ENCODE measurements at regions not wholly inside any gene's neighbourhood (a gene's known extent, or its start where the extent isn't known, plus 50 kb on each side); places are given as distances from the start of the nearest gene placed in this dataset.

GRCh38 chr10:7027913-7028808 is 382.7 kb downstream of the SFMBT2 start:
- DNase-seq (ENCODE audit: low read depth in 2 of 2), result no peak

- no peak for DNase-seq (ENCODE audit: low read depth in 2 of 2)
These were observed 383.5 kb downstream of the SFMBT2 start for GRCh38 chr10:7027237-7027912.

- no peak for DNase-seq (ENCODE audit: low read depth in 2 of 2)
These were observed 384.0 kb downstream of the SFMBT2 start for GRCh38 chr10:7026818-7027217.

- no peak for DNase-seq (ENCODE audit: low read depth in 2 of 2)
These were observed 385.5 kb downstream of the SFMBT2 start for GRCh38 chr10:7025296-7025695.

- no peak for DNase-seq (ENCODE audit: low read depth in 2 of 2)
These were observed 395.4 kb downstream of the SFMBT2 start for GRCh38 chr10:7015457-7015856.

GRCh38 chr10:7014721-7015120 is 396.1 kb downstream of the SFMBT2 start:
- no peak for DNase-seq (ENCODE audit: low read depth in 2 of 2)

- no peak for DNase-seq (ENCODE audit: low read depth in 2 of 2)
These were observed 398.8 kb downstream of the SFMBT2 start for GRCh38 chr10:7011994-7012393.

- DNase-seq (ENCODE audit: low read depth in 2 of 2), result no peak
These were observed 402.2 kb downstream of the SFMBT2 start for GRCh38 chr10:7008645-7009044.

- no peak for DNase-seq (ENCODE audit: low read depth in 2 of 2)
These were observed 403.1 kb downstream of the SFMBT2 start for GRCh38 chr10:7007600-7008190.

GRCh38 chr10:7006566-7006965 is 404.3 kb downstream of the SFMBT2 start:
- DNase-seq (ENCODE audit: low read depth in 2 of 2), result no peak

GRCh38 chr10:7003831-7004395 is 406.9 kb downstream of the SFMBT2 start:
- no peak for DNase-seq (ENCODE audit: low read depth in 2 of 2)

- no peak for DNase-seq (ENCODE audit: low read depth in 2 of 2)
These were observed 410.8 kb downstream of the SFMBT2 start for GRCh38 chr10:7000061-7000460.

GRCh38 chr10:6999232-6999925 is 411.5 kb downstream of the SFMBT2 start:
- no peak for DNase-seq (ENCODE audit: low read depth in 2 of 2)

GRCh38 chr10:6997509-6997908 is 413.3 kb downstream of the SFMBT2 start:
- no peak for DNase-seq (ENCODE audit: low read depth in 2 of 2)

GRCh38 chr10:6996431-6996830 is 414.4 kb downstream of the SFMBT2 start:
- DNase-seq (ENCODE audit: low read depth in 2 of 2), result no peak

- DNase-seq (ENCODE audit: low read depth in 2 of 2), result no peak
These were observed 415.0 kb downstream of the SFMBT2 start for GRCh38 chr10:6995831-6996230.

GRCh38 chr10:6995341-6995740 is 415.3 kb upstream of the PRKCQ start:
- DNase-seq (ENCODE audit: low read depth in 2 of 2), result no peak

- no peak for DNase-seq (ENCODE audit: low read depth in 2 of 2)
These were observed 410.8 kb upstream of the PRKCQ start for GRCh38 chr10:6990891-6991290.

- DNase-seq (ENCODE audit: low read depth in 2 of 2), result no peak
These were observed 408.6 kb upstream of the PRKCQ start for GRCh38 chr10:6988654-6989053.

GRCh38 chr10:6987536-6987945 is 407.5 kb upstream of the PRKCQ start:
- DNase-seq (ENCODE audit: low read depth in 2 of 2), result no peak

GRCh38 chr10:6986927-6987326 is 406.9 kb upstream of the PRKCQ start:
- no peak for DNase-seq (ENCODE audit: low read depth in 2 of 2)

- DNase-seq (ENCODE audit: low read depth in 2 of 2), result no peak
These were observed 405.6 kb upstream of the PRKCQ start for GRCh38 chr10:6985644-6986043.
